ENCODE measurements at regions not wholly inside any gene's neighbourhood (a gene's known extent, or its start where the extent isn't known, plus 50 kb on each side); places are given as distances from the start of the nearest gene placed in this dataset.

DNA sequence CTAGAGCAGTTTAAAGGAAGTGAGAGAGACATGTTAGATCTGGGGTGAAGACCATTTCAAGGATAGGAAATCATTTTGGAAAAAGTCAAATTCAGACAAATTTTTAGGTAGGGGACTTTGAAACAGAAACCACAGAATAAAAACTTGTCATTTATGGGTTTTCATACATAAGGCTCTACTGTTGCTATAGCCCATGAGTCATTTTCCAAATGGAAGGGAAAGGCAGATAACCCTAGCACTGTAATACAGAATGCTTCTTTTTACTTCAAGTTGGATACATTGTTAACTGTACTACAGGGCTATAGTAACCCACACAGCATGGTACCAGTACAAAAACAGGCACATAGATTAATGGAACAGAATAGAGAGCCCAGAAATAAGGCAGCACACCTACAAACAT, 455.4 kb downstream of the EBF1 start:
- DNase-seq: no peak

DNA sequence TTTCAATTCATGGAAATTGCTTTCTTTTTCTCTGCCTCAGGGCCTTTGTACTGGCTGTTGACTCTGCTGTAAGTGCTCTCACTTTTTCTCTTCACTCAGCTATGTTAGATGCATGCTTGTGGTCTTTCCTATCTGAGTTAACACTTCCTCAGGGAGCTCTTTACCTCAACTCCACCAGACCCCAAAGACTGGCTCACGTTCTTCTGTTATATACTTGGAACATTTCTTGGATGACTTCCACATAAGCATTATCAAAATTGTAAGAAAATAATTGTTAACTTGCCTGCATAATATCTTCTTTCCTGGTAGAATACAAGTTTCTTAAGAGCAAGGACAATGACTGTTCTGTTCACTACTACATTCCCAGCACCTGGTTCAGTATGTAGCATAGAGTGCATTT, 455.9 kb downstream of the EBF1 start:
- DNase-seq: no peak

DNA sequence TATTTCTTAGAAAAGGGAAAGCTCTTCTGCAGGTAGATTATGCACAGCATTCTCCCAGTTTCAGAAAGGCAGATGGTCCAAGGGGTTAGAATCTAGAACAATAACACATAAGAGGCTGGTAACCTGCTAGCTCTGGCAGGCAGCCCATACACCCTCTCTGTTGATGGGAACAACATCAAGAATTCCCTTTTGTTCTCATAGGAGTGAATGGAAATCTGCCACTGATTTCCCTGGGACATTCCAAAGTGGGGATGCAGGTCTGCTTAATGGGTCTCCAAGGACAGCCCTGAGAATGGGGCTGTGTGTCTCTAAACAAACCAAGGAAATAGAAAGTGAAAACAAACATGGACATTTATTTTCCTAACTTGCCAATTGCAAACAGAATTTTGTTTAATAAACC, 456.8 kb downstream of the EBF1 start:
- DNase-seq: peak; percentile 75

DNA sequence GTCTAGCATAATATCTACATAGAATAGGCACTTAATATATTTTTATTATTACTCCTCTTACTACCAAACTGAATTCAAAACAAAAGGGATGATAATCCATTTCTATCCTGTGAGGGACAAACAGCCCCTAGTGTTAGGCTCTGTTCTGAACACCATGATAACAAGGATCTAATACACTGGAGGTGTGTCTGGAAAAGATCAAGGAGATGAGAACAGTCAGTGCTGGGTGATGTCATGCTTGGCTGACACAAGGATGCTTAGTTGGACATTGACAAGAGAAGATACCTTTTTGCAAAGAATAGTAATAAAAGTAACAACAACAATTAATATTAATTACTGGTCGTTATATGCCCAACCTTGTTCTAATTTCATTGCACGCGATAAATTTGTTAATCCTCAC, 458.7 kb downstream of the EBF1 start:
- no peak for DNase-seq

DNA sequence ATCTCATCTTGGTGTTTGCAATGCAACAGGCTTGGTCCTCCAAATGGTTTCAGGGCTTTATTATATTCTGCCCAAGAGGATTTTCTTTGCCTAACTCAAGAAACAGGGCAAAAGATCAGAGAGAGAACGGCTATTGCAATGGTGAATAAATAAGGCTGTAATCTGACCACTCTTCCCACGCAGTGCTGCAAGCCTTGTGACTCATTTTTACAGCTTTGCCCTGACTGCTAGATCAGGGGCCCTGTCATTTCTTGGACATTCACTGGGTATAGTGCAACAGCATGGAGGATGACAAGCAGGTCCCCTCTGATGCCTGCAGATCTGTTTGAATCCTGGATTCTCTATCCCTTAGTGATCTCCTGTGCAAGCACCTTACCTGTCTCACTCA, 459.1 kb downstream of the EBF1 start:
- no peak for DNase-seq

DNA sequence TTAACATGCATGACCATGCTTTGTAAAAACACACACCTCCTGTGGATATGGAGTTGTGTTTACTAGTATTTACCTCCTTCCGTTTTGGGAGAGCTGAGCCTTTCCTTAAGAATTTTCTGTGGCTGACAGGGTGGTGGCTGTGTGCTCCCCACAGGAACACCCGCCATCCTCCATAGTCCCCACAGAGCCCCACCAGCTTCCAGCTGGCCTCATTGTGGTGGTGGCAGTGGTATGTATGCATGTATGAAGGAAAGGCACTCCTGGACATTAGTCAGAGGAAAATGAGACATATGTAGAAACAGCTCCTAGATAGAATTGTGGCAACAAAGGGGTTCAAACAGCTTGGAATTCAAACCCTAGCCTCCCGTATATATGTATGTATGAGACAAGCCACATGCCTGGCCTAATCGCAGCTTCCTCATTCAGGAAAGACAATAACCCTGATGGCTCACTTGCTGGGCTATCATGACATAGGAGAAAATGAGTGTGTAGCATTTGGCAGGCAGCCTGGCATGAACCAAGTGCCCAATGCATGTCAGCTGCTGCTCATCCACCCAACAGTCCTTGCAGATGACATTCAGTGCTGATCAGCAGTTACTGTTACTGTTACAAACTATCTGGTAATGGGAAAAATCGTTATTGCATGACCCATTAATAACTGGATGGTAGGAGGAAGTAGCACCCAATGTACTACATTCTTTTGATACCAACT, 459.7 kb downstream of the EBF1 start:
- no peak for DNase-seq

DNA sequence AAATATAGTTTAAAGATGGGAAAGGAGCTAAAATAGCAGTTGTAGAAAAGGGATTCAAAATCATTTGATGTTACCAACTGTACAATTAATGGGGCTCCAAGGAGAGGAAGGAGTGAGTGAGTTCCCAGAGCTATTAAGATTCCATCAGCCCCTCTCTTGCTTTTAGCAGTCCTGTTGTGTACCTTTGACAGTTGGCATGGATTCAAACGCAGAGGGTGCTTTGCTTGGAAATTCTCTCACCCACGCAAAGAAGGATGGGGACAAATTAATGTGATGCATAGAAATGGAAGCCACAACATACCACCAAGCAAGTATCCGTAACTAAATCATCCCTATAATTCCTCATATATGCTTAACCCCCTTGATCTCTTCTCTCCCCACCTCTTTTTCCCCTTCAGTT, 461.3 kb downstream of the EBF1 start:
- no peak for DNase-seq

DNA sequence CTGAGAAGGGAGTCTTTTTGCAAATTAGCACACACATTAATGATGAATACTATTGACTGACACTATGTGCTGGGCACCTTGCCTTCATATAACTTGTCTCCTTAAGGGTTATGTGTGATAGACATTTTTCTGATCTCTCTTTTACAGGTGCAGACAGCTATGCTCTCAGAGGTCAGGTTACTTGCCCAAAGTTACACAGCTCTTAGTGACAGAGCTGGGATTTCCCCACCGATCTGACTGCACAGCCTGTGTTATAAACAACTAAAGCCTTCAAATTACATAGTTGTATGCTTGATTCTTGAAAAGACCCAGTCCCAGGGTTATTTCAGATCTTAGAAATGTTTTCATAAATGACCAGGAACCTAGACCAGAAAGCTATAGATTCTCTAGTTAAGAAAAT, 462.7 kb downstream of the EBF1 start:
- no peak for DNase-seq

DNA sequence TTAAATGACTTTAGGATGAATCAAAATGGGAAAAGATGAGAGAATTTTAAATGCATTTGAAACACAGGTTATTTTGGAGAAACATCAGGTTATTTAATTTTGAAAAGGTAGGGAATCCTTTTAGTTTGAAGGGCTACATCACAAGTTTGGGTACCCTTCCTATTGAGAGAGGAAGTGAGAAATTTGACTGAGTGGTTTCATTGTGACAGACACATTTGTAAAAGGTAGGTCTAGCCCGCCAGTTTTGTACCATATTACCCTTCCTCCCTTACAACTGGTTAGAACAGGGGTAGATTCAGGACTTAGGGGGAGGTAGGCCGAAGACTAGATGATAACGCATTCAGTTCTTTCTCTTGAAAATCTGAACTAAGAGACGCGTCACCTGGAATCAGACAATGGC, 464.2 kb downstream of the EBF1 start:
- DNase-seq: no peak

DNA sequence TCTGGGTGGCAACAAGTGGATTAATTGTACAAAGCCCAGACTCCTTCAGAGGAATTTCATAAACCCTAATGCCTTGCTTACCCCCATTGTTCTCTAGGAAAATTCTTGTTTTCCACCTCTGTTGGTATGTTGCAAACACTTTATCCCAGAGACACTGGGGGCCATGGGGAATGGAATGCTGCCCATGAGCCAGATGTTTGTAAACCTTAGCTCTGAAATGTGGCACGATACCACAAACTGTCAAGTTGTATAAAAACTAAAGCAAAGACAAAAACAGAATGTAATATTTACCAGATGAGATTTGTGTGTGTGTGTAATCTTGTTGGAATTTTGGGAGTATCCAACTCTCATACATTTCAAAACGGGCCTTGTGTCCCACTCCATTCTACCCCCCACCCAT, 465.0 kb downstream of the EBF1 start:
- DNase-seq: no peak

DNA sequence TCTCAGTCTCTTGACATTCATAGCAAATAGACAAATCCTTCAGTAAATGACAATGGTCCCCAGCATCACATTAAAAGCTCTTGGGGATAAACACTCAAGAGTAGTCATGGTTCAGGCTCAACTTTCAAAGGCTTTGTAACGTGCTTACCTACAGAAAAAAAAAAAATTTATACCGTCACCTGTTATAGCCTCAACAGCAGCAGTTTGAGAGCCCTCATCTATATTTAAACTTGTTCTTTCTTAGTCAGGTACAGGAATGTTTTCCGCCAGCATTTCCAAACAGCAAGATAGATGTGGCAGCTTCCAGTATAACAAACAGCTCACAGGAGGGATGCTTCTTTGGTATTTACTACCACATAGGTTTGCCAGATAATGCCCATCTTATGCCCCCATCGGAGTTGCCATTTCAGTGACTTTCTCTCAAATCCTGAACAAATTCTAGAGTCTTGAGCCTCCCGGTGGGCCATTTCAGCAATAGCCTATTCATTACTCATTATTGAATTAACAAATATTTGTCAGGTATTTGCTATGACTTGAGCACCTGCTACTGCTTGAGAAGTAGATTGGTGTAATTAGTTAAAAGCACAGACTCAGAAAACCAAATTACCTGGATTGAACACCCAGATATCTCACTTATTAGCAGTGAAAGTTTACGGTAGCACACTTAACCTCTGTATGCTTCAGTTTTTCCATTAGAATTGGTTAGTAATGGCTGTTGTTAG, 470.0 kb downstream of the EBF1 start:
- DNase-seq: no peak

DNA sequence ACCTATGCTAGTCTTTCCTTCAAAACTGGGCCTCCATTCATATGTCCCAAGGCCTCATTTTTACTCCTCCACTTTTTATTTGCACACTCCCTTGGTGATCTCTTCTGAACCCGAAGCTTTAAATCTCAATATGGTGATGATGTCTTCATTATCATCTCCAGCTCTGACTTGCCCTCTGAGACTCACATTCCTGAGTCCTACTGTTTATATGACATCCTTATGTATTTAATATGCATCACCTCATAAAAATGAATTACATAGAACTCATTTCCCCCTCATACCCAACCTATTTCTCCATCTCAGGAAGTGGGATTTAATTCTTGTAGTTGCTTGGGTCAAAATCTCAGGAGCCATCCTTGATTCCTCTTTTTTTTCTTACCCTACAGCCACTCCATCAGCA, 473.0 kb downstream of the EBF1 start:
- no peak for DNase-seq

DNA sequence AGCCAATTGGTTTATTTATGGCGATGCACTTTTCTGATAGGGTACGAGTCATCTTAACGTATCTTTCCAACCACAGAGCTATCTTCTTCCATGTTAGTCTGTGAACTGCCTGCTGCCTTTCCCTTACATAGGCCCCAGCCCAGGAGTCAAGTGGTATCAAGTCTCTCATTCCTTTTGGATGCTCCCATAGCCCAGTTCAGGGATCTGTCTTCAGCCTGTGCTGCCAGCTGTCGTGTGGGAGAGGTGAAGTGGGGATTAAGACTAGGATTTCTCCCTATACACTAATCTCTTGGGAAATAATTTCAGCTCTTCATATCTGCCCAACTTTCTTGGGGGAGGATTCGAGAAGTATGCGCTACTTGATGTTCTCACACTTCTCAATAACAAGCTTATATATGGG, 475.7 kb downstream of the EBF1 start:
- peak; percentile 95 for DNase-seq

DNA sequence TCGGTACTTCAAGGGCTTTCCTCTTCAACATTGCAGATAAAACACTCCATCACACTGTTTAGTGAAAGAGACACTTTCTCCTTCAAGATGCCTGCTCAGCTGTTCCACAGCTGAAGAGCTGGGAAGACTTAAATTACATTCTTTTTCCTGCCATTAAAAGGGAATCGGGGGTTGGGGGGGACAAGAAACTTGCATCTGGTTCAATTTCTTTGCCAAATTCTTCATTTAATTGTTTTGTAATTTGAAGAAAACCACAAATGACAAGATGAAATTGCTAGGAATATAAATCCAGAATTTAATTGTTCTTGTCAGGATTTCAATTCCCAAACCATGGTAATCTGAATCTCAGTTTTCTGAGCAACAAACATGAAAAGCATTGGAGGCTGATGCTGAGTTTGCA, 478.3 kb downstream of the EBF1 start:
- DNase-seq: no peak

DNA sequence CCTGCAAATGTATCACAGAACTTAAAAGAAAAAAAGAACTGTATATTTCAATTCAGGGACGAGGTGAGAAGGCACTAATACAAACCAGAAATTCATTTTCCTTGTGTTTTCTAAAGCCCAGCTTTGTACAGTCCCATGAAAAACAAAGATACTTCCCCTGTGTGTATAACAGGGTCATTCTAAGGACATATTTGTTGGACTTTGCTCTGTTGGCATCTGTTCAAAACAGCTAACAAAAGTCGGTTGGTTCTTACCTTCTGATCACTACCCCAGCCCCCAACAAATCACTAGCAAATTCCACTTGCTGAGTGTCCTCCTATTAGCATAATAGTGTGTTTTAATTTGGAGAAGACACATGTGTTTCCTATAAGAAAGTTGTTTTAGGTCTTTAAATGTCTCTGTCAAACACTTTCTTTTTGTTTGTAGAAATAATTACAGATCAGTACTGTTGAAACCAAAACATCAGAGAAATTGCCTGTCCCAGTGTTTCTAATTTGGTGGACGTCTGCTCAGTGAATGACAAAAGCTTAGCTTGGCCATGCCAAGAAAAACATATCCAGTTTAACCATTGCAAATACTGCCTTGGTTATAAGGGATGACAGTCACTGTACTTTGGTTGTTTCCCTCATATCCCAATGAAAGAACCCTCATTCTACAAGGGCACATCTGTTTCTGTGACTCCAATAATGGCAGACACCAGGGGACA, 480.5 kb downstream of the EBF1 start:
- DNase-seq: no peak

DNA sequence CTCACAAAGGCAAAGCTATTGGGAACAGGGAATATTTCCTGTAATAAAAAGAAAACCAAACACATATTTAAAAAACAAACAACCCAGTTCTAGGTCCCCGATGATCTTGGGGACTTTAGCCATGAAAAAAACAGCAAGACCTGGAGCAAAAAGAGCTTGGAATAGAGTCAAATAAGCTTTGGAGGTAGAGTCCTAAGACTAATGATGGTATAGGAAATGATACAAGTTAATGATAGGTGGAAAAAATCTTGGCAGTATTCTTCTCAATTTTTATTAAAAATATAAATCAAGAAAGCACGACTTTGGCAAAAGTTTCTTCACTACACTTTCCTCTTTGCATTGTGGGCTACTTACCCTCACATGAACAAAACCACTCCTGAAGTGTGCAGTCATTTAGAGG, 481.5 kb downstream of the EBF1 start:
- DNase-seq: no peak

DNA sequence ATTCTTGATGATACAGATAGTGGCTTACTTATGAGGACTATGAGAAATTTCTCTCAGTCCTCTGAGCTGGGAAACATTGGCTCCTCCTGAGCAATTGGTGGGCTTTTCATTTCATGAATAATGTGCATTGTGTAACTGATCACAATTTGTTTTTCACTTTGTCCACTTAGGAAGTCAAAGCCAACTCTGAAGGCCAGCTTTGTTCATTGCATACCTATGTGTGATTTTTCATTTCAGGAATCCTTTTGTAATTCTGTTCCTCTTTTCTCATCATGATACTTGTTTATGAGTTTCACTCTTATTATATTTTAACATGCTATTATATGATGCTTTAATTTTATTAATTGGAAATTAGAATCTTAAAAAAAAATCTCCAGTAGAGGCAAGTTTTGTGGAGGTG, 483.0 kb downstream of the EBF1 start:
- no peak for DNase-seq

DNA sequence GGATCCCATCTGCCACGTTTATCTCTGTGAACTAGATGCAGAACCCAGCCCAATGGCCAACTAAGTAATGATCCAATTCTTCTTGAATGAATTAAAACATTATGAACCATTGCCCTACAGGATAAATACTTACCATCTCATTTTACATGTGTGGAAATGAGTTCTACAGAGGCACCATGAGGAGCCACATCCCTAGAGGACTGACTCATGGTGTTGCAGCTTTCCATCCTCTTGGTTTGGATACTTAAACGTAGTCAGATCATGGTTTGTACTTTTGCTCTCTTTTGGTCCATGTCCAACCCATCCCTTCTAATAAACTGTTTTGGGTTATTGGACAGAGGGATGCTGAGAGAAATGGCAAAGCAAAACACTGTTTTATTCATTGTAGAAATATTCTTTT, 484.8 kb downstream of the EBF1 start:
- no peak for DNase-seq

DNA sequence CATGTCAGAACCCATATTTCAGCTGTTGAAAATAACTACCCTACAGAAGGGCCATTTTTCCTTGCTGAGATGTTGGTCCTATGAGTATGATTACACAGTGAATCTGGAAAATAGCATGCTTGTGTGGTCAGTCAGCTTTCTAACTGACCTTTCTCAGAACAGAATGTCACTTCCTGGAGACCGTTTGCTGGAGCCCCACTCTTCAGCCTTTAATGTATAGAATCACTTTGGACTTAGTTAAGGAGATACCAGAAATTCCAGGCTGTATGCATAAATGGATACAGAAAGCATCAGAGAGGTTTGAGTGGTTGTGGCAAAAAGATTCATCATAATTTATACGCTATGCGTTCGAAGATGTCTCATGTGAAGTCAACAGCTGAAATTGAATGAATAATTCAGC, 488.1 kb downstream of the EBF1 start:
- no peak for DNase-seq

DNA sequence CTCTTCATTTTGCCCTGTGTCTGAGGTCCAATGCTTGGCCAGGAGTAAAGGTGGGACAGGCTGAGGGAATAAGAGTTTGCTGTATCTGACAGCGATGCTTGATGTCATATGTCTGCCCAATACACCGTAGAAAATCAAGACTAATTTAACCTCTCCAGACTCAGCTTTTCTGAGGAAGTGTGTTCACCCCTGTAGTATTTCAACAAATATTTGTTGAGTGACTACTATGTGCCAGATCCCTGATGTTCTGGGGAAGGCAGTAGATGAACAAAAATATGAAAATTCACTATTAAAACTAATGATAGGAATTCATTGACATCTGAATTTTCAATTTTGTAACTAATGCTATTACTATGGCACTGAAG, 489.7 kb downstream of the EBF1 start:
- DNase-seq: no peak

DNA sequence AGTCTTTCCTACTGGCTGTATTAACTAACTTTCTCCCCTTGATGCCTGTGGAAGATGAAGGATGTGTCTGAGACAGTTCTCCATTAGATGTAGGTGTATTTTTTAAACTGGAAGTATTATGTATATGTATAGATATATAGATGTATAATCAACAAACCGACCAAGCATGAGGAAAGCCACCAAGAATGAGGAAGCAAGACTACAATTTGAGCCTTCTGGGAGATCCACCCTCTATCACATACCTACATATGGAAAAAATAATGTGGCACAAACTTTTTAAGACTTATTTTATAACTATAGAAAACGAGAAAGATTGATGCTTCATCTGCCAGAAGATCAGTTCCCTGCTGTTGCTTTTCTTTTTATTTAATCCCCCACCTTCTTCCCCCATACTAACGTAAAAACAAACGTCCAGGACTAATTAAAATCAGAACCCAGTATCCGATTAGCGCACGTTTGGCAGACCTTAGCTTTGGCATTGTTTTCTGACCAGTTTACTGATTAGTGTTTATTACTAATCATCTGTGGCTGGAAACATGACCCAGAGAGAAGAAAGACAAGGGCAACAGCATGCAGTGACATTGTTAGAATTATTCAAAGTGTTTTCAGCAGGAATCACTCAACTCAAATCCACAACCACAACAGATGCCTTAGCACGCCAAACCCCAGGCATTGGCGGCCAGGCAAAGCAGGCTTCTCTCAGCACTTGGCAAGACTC, 490.2 kb downstream of the EBF1 start:
- DNase-seq: no peak

DNA sequence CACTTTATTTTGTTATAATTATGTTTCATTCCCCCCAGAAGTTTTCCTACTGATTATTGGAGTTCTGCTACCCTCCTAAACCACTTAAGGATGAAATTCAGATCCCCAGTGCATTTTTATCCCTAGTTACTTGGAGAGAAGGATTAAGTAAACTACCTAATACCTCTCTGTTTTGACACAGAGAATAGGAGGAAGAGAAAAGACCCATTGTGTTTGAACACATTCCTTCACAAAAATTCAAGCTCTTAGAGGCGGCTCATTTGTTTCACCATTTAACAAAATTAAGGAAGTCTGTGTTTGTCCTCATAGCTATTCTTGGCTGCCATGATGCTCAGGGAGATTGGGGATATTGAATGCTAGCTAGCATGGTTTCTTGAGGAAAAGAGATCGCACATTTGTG, 492.6 kb downstream of the EBF1 start:
- DNase-seq: no peak

DNA sequence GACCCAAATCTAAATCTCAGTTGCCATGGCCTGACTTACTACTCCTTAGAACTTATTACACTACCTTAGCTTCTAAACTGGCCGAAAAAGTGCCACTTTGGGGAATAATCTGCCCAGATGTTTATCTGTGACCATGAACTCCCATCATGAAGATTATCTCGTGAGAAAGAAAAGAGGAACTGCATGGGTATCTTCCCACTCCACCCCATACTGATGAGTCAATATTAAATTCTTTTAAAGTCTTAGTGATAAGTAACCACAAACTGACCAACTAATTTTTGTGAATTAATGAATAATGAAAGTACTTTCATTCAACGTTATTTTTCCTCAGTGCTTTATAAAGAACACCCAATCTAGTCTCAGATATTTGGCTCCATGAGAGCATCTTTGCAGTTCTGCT, 493.5 kb downstream of the EBF1 start:
- no peak for DNase-seq

DNA sequence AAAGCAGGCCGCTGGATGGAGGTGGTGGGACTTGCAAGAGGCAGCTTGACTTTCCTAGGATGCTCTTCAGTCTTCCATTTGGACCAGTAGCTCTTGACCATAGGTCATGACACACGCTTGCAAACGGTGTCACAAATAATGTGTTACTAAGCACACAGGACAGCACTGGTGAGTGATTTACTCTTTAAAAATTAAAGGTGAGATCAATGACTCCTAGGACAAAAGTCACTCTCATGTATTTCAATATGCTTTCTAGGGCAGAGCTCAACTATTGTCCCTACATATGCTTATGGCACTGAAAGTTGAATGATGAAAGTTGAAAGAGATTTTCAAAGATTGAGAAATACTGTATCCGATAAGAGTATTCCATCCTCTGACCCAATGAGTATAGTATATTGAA, 496.7 kb downstream of the EBF1 start:
- DNase-seq: no peak
